Uterus (tissue), 3 donors: ENCODE measurements at regions not wholly inside any gene's neighbourhood (a gene's known extent, or its start where the extent isn't known, plus 50 kb on each side); places are given as distances from the start of the nearest gene placed in this dataset.

Experiments
- DNase-seq, 2 donors: peaks; one replicate each; pipeline ENCODE4 v3.0.0-alpha.2; 2019 to 2020
- H3K27ac ChIP-seq, 2 donors: fragments of 200-600 bp; sonication (generic); 1 replicate in 1 of 2; 2 replicates in 1 of 2; pipeline ENCODE4 v1.5.1; 2016 to 2018
- H3K27me3 ChIP-seq, 2 donors: fragments of 200-600 bp; sonication (generic); one replicate each; pipeline ENCODE4 v1.5.1; 2018 to 2019; ENCODE audit warnings: control low read depth in 1 of 2
- H3K36me3 ChIP-seq, 2 donors: fragments of 200-600 bp; sonication (generic); one replicate each; pipeline ENCODE4 v1.5.1; 2019; ENCODE audit warnings: control low read depth in 1 of 2
- H3K4me1 ChIP-seq, 2 donors: fragments of 200-600 bp; sonication (generic); one replicate each; pipeline ENCODE4 v1.5.1; 2018 to 2019; ENCODE audit warnings: control low read depth in 1 of 2
- H3K4me3 ChIP-seq, 2 donors: fragments of 200-600 bp; sonication (generic); 1 replicate in 1 of 2; 2 replicates in 1 of 2; pipeline ENCODE4 v1.5.1; 2018 to 2019; ENCODE audit warnings: mild to moderate bottlenecking in 1 of 2
- H3K9me3 ChIP-seq, 2 donors: fragments of 200-600 bp; sonication (generic); one replicate each; pipeline ENCODE4 v1.5.1; 2019; ENCODE audit warnings: control low read depth in 1 of 2
- POLR2A ChIP-seq, 2 donors: fragments of 450-650 bp; IDR thresholded peaks; one replicate each; pipeline ENCODE4 v1.6.1; 2016; ENCODE audit warnings: antibody characterized with exemption in 2 of 2, mild to moderate bottlenecking in 1 of 2, moderate library complexity in 1 of 2
- intact Hi-C: fragments of 100-400 bp; cut with DNase I; formaldehyde crosslinking; loops from one replicate; pipeline ENCODE4 v1.15.1; 2023; ENCODE audit warnings: low total_unique reads
- TF ChIP-seq, protein P1 (sequence below), 4 experiments: fragments of 200-600 bp in 2 of 4; fragments of 450-650 bp in 2 of 4; sonication (generic) in 2 of 4; IDR thresholded peaks; one replicate each; pipeline ENCODE4 v1.5.1; 2016 to 2019; ENCODE audit warnings: antibody characterized with exemption in 4 of 4, mild to moderate bottlenecking in 2 of 4, moderate library complexity in 1 of 4
- donor health status: DM: yes; HTN: yes; CAD: no.

- no peaks in the 10 kb centered on the region for H3K4me1 ChIP-seq
- no peak overlapping the region for H3K4me3 ChIP-seq
- H3K9me3 ChIP-seq: no peaks in the 10 kb centered on the region
- no peak overlapping the region for H3K27ac ChIP-seq
- H3K27me3 ChIP-seq: no peaks in the 10 kb centered on the region
- DNase-seq: no peak
- intact Hi-C loops: no loop called here
- H3K36me3 ChIP-seq: no peaks in the 10 kb centered on the region
- TF ChIP-seq POLR2A (IDR thresholded peaks at IDR 0.05): no peak
- TF ChIP-seq, protein P1, sequence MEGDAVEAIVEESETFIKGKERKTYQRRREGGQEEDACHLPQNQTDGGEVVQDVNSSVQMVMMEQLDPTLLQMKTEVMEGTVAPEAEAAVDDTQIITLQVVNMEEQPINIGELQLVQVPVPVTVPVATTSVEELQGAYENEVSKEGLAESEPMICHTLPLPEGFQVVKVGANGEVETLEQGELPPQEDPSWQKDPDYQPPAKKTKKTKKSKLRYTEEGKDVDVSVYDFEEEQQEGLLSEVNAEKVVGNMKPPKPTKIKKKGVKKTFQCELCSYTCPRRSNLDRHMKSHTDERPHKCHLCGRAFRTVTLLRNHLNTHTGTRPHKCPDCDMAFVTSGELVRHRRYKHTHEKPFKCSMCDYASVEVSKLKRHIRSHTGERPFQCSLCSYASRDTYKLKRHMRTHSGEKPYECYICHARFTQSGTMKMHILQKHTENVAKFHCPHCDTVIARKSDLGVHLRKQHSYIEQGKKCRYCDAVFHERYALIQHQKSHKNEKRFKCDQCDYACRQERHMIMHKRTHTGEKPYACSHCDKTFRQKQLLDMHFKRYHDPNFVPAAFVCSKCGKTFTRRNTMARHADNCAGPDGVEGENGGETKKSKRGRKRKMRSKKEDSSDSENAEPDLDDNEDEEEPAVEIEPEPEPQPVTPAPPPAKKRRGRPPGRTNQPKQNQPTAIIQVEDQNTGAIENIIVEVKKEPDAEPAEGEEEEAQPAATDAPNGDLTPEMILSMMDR (IDR thresholded peaks at IDR 0.05): no peak
Measured at GRCh38 chr9:107190936-107191290, 92.2 kb upstream of the RAD23B start.

DNA sequence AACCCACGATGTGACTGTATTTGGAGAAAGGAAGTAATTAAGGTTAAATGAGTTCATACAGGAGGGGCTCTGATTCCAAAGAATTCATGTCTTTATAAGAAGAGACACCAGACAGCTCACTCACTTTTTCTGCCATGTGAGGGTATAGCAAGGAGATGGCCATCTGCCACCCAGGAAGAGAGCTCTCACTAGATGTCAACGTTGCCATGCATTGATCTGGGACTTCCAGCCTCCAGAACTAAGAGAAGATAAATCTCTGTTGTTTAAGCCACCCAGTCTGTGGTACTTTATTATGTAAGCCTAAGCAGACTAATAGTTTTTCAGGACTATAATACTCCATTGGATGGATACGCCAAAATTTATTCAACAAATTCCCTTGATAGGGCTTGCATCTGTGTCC lies 89.8 kb upstream of the RAD23B start:
- Histone ChIP-seq H3K4me1 (no peaks in the 10 kb centered on the region), H3K27me3 (no peaks in the 10 kb centered on the region), H3K9me3 (no peaks in the 10 kb centered on the region), H3K36me3 (no peaks in the 10 kb centered on the region), H3K27ac (no peak overlapping the region), H3K4me3 (no peak overlapping the region)
- TF ChIP-seq, protein P1 (IDR thresholded peaks at IDR 0.05): no peak
- TF ChIP-seq POLR2A (IDR thresholded peaks at IDR 0.05): no peak
- intact Hi-C loops: no loop called here
- no peak for DNase-seq

GRCh38 chr9:107198718-107199117 lies 84.4 kb upstream of the RAD23B start:
- intact Hi-C loops: no loop called here
- no peaks in the 10 kb centered on the region for H3K4me1 ChIP-seq
- no peak for DNase-seq
- TF ChIP-seq, protein P1 (IDR thresholded peaks at IDR 0.05): no peak
- TF ChIP-seq POLR2A (IDR thresholded peaks at IDR 0.05): no peak
- H3K27me3 ChIP-seq: no peaks in the 10 kb centered on the region
- no peaks in the 10 kb centered on the region for H3K9me3 ChIP-seq
- H3K4me3 ChIP-seq: no peak overlapping the region
- no peak overlapping the region for H3K27ac ChIP-seq
- no peaks in the 10 kb centered on the region for H3K36me3 ChIP-seq

- no peak for TF ChIP-seq POLR2A (IDR thresholded peaks at IDR 0.05)
- TF ChIP-seq, protein P1 (IDR thresholded peaks at IDR 0.05): no peak
- H3K27me3 ChIP-seq: no peaks in the 10 kb centered on the region
- H3K9me3 ChIP-seq: no peaks in the 10 kb centered on the region
- H3K4me3 ChIP-seq: no peak overlapping the region
- H3K27ac ChIP-seq: no peak overlapping the region
- no peaks in the 10 kb centered on the region for H3K36me3 ChIP-seq
- no peaks in the 10 kb centered on the region for H3K4me1 ChIP-seq
- intact Hi-C loops: no loop called here
- DNase-seq: no peak
Measured at GRCh38 chr9:107208121-107208520, 75.0 kb upstream of the RAD23B start.

DNA sequence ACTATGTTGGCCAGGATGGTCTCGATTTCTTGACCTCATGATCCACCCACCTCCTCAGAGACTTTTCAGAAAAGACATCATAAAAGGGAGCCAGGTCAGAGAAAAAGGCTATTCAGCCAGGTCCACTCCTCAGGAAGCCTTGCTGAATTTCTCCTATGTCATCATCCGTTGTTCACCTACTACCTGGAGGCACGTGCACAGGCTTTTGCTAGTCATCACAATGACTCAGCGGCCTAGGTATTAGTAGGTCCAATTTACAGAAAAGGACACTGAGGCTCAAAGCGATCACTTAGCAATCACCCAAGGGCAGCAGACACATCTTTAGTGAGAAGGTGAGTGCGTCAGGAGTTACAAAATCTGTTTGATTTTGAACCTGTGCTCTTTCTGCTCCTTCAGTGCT lies 72.3 kb upstream of the RAD23B start:
- no peaks in the 10 kb centered on the region for H3K36me3 ChIP-seq
- H3K27ac ChIP-seq: no peak overlapping the region
- TF ChIP-seq, protein P1 (IDR thresholded peaks at IDR 0.05): no peak
- no peak for TF ChIP-seq POLR2A (IDR thresholded peaks at IDR 0.05)
- H3K27me3 ChIP-seq: no peaks in the 10 kb centered on the region
- no peak for DNase-seq
- intact Hi-C loops: no loop called here
- no peaks in the 10 kb centered on the region for H3K4me1 ChIP-seq
- H3K9me3 ChIP-seq: no peaks in the 10 kb centered on the region
- no peak overlapping the region for H3K4me3 ChIP-seq
